Endothelial cell of umbilical vein (primary cell): ENCODE measurements at regions not wholly inside any gene's neighbourhood (a gene's known extent, or its start where the extent isn't known, plus 50 kb on each side); places are given as distances from the start of the nearest gene placed in this dataset.

Experiments
- BruUV-seq: library from RNA; stranded (reverse); fragments of 400-500 nt; replicated peaks from 2 replicates; lab custom pipeline; 2021; lab: Mats Ljungman, UMichigan
- CTCF ChIA-PET: fragments of 300-600, 350-600 bp; sonication (Branson Sonifier 250); formaldehyde crosslinking; loops from one replicate; lab custom pipeline; 2021; ENCODE audit warnings: antibody characterized with exemption, inconsistent platforms; lab: Charles Lee
- POLR2A ChIA-PET: fragments of 300-600, 350-600 bp; sonication (Branson Sonifier 250); formaldehyde crosslinking; loops from one replicate; lab custom pipeline; 2021; ENCODE audit warnings: antibody characterized with exemption, inconsistent platforms; lab: Charles Lee
- DNase-seq: peaks from one replicate; pipeline ENCODE4 v3.0.0-alpha.2; 2011; ENCODE audit warnings: low read depth, low spot score
- FAIRE-seq: peaks from 2 replicates; lab custom pipeline; 2011; peaks lifted over from hg19 to GRCh38; lab: Jason Lieb, UNC
- H2AFZ ChIP-seq: 2 replicates; pipeline ENCODE4 v1.6.0; 2012; ENCODE audit warnings: low read depth, low read length, control low read depth, inconsistent platforms
- H3K27ac ChIP-seq: 2 replicates; pipeline ENCODE4 v1.5.1; 2011; ENCODE audit warnings: low read depth, mild to moderate bottlenecking, control low read depth, low read length, moderate library complexity; ENCODE audit not compliant: insufficient read depth
- H3K27me3 ChIP-seq, 2 experiments: 2 replicates each; pipeline versions ENCODE4 v1.6.0 to v1.6.1; 2011; ENCODE audit warnings: low read length in 2 of 2, mixed read lengths in 1 of 2; ENCODE audit not compliant: control insufficient read depth in 2 of 2, insufficient read depth in 2 of 2
- H3K36me3 ChIP-seq, 2 experiments: 2 replicates in 1 of 2; 3 replicates in 1 of 2; pipeline ENCODE4 v1.5.1; 2011; ENCODE audit warnings: low read length in 2 of 2, mild to moderate bottlenecking in 1 of 2, moderate library complexity in 1 of 2; ENCODE audit not compliant: control insufficient read depth in 2 of 2, insufficient read depth in 2 of 2; ENCODE audit errors: extremely low read depth in 1 of 2
- H3K4me1 ChIP-seq: 3 replicates; pipeline ENCODE4 v1.5.1; 2011; ENCODE audit warnings: mild to moderate bottlenecking, low read length; ENCODE audit not compliant: control insufficient read depth, insufficient read depth; ENCODE audit errors: extremely low read depth
- H3K4me2 ChIP-seq: 2 replicates; pipeline ENCODE4 v1.6.1; 2011; ENCODE audit warnings: low read length, control low read depth, mixed read lengths; ENCODE audit not compliant: insufficient read depth
- H3K4me3 ChIP-seq, 3 experiments: fragments of 200-600 bp in 1 of 3; sonication (generic), shearing (Covaris generic) in 1 of 3; replicated peaks in 1 of 3; 2 replicates each; pipeline ENCODE4 v1.5.1; 2011 to 2016; ENCODE audit warnings: control low read depth in 3 of 3, low read length in 3 of 3, mild to moderate bottlenecking in 2 of 3, inconsistent platforms in 1 of 3, low read depth in 1 of 3, moderate library complexity in 1 of 3; ENCODE audit not compliant: insufficient read depth in 1 of 3
- H3K79me2 ChIP-seq: 2 replicates; pipeline ENCODE4 v1.6.0; 2012; ENCODE audit warnings: low read length, inconsistent platforms; ENCODE audit not compliant: control insufficient read depth, insufficient read depth
- H3K9ac ChIP-seq: replicated peaks from 2 replicates; pipeline ENCODE3; 2011; ENCODE audit warnings: low read length, control low read depth; ENCODE audit not compliant: insufficient read depth; ENCODE audit errors: extremely low read depth
- H3K9me1 ChIP-seq: replicated peaks from 3 replicates; pipeline ENCODE4 v1.6.0; 2011; ENCODE audit warnings: mild to moderate bottlenecking, low read length; ENCODE audit not compliant: control insufficient read depth, insufficient read depth; ENCODE audit errors: extremely low read depth
- H3K9me3 ChIP-seq: replicated peaks from 2 replicates; pipeline ENCODE4 v1.5.1; 2012; ENCODE audit warnings: low read length, inconsistent platforms; ENCODE audit not compliant: control insufficient read depth, insufficient read depth
- H4K20me1 ChIP-seq: replicated peaks from 2 replicates; pipeline ENCODE3; 2011; ENCODE audit warnings: mild to moderate bottlenecking, low read length; ENCODE audit not compliant: control insufficient read depth, insufficient read depth; ENCODE audit errors: extremely low read depth
- CTCF ChIP-seq, 2 donors: IDR thresholded peaks; 1 replicate in 1 of 2; 2 replicates in 1 of 2; pipeline ENCODE4 v1.5.1; 2011; ENCODE audit warnings: low read length in 2 of 2, mild to moderate bottlenecking in 2 of 2, moderate library complexity in 2 of 2, control low read depth in 1 of 2, inconsistent platforms in 1 of 2, low read depth in 1 of 2; ENCODE audit not compliant: insufficient read depth in 1 of 2; ENCODE audit errors: extremely low read depth in 1 of 2
- EZH2 ChIP-seq: IDR thresholded peaks from 2 replicates; pipeline ENCODE4 v1.6.1; 2012; ENCODE audit warnings: borderline replicate concordance, low read depth, mild to moderate bottlenecking, moderate library complexity, low read length, inconsistent platforms; ENCODE audit not compliant: severe bottlenecking
- FOS ChIP-seq: IDR thresholded peaks from 2 replicates; pipeline ENCODE4 v1.6.1; 2011; ENCODE audit warnings: mild to moderate bottlenecking, low read length, moderate library complexity, borderline replicate concordance; ENCODE audit not compliant: insufficient read depth
- GATA2 ChIP-seq: IDR thresholded peaks from 2 replicates; pipeline ENCODE4 v1.7.0; 2011; ENCODE audit warnings: low read depth, mild to moderate bottlenecking, moderate library complexity, mixed read lengths, low read length; ENCODE audit not compliant: insufficient read length, insufficient read depth
- JUN ChIP-seq: IDR thresholded peaks from 2 replicates; pipeline ENCODE4 v1.6.1; 2011; ENCODE audit warnings: borderline replicate concordance, low read depth; ENCODE audit not compliant: insufficient read length, insufficient read depth
- MAX ChIP-seq: IDR thresholded peaks from 2 replicates; pipeline ENCODE4 v1.6.1; 2011; ENCODE audit not compliant: insufficient read depth, insufficient read length
- MYC ChIP-seq: IDR thresholded peaks from one replicate; pipeline ENCODE4 v1.6.1; 2011; ENCODE audit warnings: mild to moderate bottlenecking, low read depth, low read length
- POLR2A ChIP-seq: IDR thresholded peaks from 2 replicates; pipeline ENCODE4 v1.6.1; 2012; ENCODE audit warnings: low read depth, mild to moderate bottlenecking, control low read depth, low read length
- POLR2AphosphoS5 ChIP-seq: IDR thresholded peaks from 2 replicates; pipeline ENCODE4 v1.6.1; 2012; ENCODE audit warnings: low read depth, mild to moderate bottlenecking, control low read depth, low read length, moderate library complexity; ENCODE audit not compliant: insufficient read depth
- dilution Hi-C: fragments of 300-500 bp; cut with MboI; formaldehyde crosslinking; loops from one replicate; pipeline ENCODE4 v1.15.0; 2019; ENCODE audit warnings: low sequenced_read_pairs; ENCODE audit not compliant: extremely low pct_ligation_motif_present
- intact Hi-C: fragments of 100-400 bp; cut with micrococcal nuclease; formaldehyde crosslinking; loops from one replicate; pipeline ENCODE4 v1.10.0; 2022

DNA sequence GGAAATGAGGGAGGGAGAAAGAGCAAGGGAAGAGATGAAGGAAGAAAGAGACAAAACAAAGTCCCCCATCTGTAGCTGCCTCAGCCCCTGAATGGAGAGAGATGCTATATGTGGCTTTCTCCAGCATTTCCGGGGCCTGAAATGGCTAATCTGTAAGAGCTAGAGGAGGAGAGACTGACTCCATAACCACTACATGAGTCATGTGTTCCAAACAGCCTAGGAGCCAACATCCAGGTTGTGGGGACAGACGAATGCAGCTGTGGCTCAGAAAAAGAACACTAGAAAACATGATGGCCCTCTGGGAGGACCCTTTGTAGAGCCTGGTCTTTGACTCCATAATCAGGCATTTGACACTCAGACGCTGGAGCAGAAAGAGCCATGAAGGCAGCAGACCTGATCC lies 292.0 kb upstream of the ZNF507 start:
- no peak for TF ChIP-seq CTCF (IDR thresholded peaks at IDR 0.05; ENCODE audit: extremely low read depth in 1 of 2, insufficient read depth in 1 of 2, low read depth in 1 of 2, low read length in 2 of 2)
- no peak for TF ChIP-seq MYC
- TF ChIP-seq MAX: no peak
- TF ChIP-seq POLR2A: no peak
- no peak for TF ChIP-seq POLR2AphosphoS5
- TF ChIP-seq GATA2: no peak
- no peak for TF ChIP-seq EZH2
- DNase-seq: no peak
- CTCF ChIA-PET: interaction anchor here (0.6 kb wide), 1 partner anchor 14 kb away, joined by 3 read pairs; no protein-coding TSS in a partner anchor
- POLR2A ChIA-PET: no interaction called here
- Histone ChIP-seq H3K9me3 (peaks cover 4% of the 10 kb centered on the region), H3K27me3 (no peaks in the 10 kb centered on the region), H3K79me2 (no peaks in the 10 kb centered on the region), H3K4me3 (no peak overlapping the region), H3K4me2 (no peak overlapping the region), H3K27ac (no peak overlapping the region), H3K9me1 (no peaks in the 10 kb centered on the region), H2AFZ (no peak overlapping the region), H4K20me1 (no peaks in the 10 kb centered on the region), H3K36me3 (no peaks in the 10 kb centered on the region), H3K9ac (no peak overlapping the region), H3K4me1 (no peaks in the 10 kb centered on the region)
- FAIRE-seq: no peak
- intact Hi-C loops (no loop called here), dilution Hi-C loops (no loop called here)
- no TSS peak for BruUV-seq

DNA sequence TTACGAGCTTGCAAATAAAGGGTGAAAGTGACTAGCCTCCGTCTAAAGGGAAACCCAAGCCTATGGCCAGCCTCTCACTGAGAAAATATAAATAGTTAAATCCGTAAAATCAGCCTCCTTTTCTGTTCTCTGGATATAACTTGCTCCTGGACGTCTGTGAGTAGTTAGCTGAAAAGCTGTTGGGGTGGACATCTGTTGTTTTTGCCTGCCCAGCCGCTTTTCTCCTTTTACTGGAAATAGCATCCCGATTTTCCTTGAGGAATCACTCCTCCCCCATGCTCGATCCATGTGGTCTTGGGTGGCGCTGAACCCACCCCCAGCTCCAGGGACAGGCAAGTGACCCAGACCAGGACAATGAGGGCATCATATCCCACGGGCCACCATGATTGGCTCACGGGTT lies 291.5 kb upstream of the ZNF507 start:
- FAIRE-seq (no peak), DNase-seq (no peak)
- intact Hi-C loops: no loop called here
- peaks cover 5% of the 10 kb centered on the region for H3K9me3 ChIP-seq
- no peaks in the 10 kb centered on the region for H3K4me1 ChIP-seq
- no peak overlapping the region for H3K4me3 ChIP-seq
- ChIA-PET CTCF (interaction anchor here (0.6 kb wide), 1 partner anchor 14 kb away, joined by 3 read pairs; no protein-coding TSS in a partner anchor), POLR2A (no interaction called here)
- H3K36me3 ChIP-seq: no peaks in the 10 kb centered on the region
- H4K20me1 ChIP-seq: no peaks in the 10 kb centered on the region
- no TSS peak for BruUV-seq
- H3K9me1 ChIP-seq: no peaks in the 10 kb centered on the region
- dilution Hi-C loops: no loop called here
- TF ChIP-seq POLR2A: no peak
- no peak for TF ChIP-seq FOS
- TF ChIP-seq EZH2: no peak
- no peak for TF ChIP-seq JUN
- TF ChIP-seq MYC: no peak
- H3K4me2 ChIP-seq: no peak overlapping the region
- H2AFZ ChIP-seq: no peak overlapping the region
- no peak overlapping the region for H3K27ac ChIP-seq
- H3K9ac ChIP-seq: no peak overlapping the region
- H3K79me2 ChIP-seq: no peaks in the 10 kb centered on the region
- H3K27me3 ChIP-seq: no peaks in the 10 kb centered on the region
